Suppressor macrophage treated with lipopolysaccharide for 4 hours (primary cell): ENCODE measurements at regions not wholly inside any gene's neighbourhood (a gene's known extent, or its start where the extent isn't known, plus 50 kb on each side); places are given as distances from the start of the nearest gene placed in this dataset.

ENCODE experiments used
- DNase-seq: peaks from one replicate; pipeline ENCODE4 v3.0.0-alpha.2; 2020

- DNase-seq, result no peak
Observed at GRCh38 chr12:59036973-59037762, 116.9 kb upstream of the LRIG3 start.

- DNase-seq, result no peak
Observed at GRCh38 chr12:59036347-59036746, 116.0 kb upstream of the LRIG3 start.

GRCh38 chr12:59031313-59031712 is 111.0 kb upstream of the LRIG3 start:
- DNase-seq, result no peak

GRCh38 chr12:59030415-59030814 is 110.1 kb upstream of the LRIG3 start:
- DNase-seq, result no peak

- no peak for DNase-seq
Observed at GRCh38 chr12:59027199-59027598, 106.9 kb upstream of the LRIG3 start.

GRCh38 chr12:59023861-59024424 is 103.6 kb upstream of the LRIG3 start:
- no peak for DNase-seq

- no peak for DNase-seq
Observed at GRCh38 chr12:59020073-59020946, 100.0 kb upstream of the LRIG3 start.

- DNase-seq, result no peak
Observed at GRCh38 chr12:59014885-59015284, 94.6 kb upstream of the LRIG3 start.

- no peak for DNase-seq
Observed at GRCh38 chr12:59010941-59011340, 90.6 kb upstream of the LRIG3 start.

- no peak for DNase-seq
Observed at GRCh38 chr12:59010118-59010517, 89.8 kb upstream of the LRIG3 start.

GRCh38 chr12:59007620-59008019 is 87.3 kb upstream of the LRIG3 start:
- no peak for DNase-seq

GRCh38 chr12:59005193-59005955 is 85.1 kb upstream of the LRIG3 start:
- no peak for DNase-seq

- DNase-seq, result no peak
Observed at GRCh38 chr12:59004456-59004855, 84.2 kb upstream of the LRIG3 start.

GRCh38 chr12:58995666-58996363 is 75.5 kb upstream of the LRIG3 start:
- DNase-seq, result no peak

- no peak for DNase-seq
Observed at GRCh38 chr12:58988643-58989344, 68.5 kb upstream of the LRIG3 start.

- no peak for DNase-seq
Observed at GRCh38 chr12:58981961-58982360, 61.7 kb upstream of the LRIG3 start.

GRCh38 chr12:58980768-58981167 is 60.5 kb upstream of the LRIG3 start:
- DNase-seq, result no peak

- DNase-seq, result no peak
Observed at GRCh38 chr12:58978717-58979116, 58.4 kb upstream of the LRIG3 start.

GRCh38 chr12:58977476-58977875 is 57.2 kb upstream of the LRIG3 start:
- DNase-seq, result no peak

- DNase-seq, result no peak
Observed at GRCh38 chr12:58976146-58976545, 55.8 kb upstream of the LRIG3 start.
